ENCODE measurements at regions not wholly inside any gene's neighbourhood (a gene's known extent, or its start where the extent isn't known, plus 50 kb on each side); places are given as distances from the start of the nearest gene placed in this dataset.

DNA sequence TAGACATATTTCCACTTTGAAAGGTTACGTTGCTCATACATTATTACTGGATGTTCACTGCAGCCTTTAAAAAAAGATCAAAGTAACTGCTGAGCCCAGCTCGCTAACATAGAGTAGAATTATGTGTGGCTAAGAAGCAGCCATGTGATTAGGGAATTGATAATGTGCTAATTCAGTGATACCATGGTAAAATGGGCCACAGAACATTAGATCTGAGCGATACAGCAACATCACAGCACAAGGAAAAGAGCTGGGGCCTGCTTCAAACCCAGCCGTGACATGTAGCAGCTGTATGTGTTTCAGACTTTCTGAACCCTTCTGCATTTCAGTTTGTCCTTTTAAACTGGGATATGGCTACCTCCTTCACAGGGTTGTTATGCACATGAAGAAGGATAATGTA is 92.3 kb upstream of the LMNTD1 start:
- no peak overlapping the region for H3K27ac ChIP-seq (ENCODE audit: low read depth, low read length)

GRCh38 chr12:25651931-25652330 is 98.8 kb upstream of the LMNTD1 start:
- CTCF ChIA-PET, result no interaction called here
- TF ChIP-seq, protein P1, sequence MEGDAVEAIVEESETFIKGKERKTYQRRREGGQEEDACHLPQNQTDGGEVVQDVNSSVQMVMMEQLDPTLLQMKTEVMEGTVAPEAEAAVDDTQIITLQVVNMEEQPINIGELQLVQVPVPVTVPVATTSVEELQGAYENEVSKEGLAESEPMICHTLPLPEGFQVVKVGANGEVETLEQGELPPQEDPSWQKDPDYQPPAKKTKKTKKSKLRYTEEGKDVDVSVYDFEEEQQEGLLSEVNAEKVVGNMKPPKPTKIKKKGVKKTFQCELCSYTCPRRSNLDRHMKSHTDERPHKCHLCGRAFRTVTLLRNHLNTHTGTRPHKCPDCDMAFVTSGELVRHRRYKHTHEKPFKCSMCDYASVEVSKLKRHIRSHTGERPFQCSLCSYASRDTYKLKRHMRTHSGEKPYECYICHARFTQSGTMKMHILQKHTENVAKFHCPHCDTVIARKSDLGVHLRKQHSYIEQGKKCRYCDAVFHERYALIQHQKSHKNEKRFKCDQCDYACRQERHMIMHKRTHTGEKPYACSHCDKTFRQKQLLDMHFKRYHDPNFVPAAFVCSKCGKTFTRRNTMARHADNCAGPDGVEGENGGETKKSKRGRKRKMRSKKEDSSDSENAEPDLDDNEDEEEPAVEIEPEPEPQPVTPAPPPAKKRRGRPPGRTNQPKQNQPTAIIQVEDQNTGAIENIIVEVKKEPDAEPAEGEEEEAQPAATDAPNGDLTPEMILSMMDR (IDR thresholded peaks at IDR 0.05; ENCODE audit: low read depth, low read length), result no peak
- POLR2A ChIA-PET, result no interaction called here
- DNase-seq (ENCODE audit: low read depth, low spot score), result no peak
- Histone ChIP-seq H3K4me3 (ENCODE audit: low read depth, low read length) (no peak overlapping the region), H3K27me3 (ENCODE audit: control insufficient read depth, insufficient read depth, low read length) (no peaks in the 10 kb centered on the region), H3K27ac (ENCODE audit: low read depth, low read length) (no peak overlapping the region), H3K9me3 (ENCODE audit: control insufficient read depth, insufficient read depth, low read length) (no peaks in the 10 kb centered on the region)

More for the DNA sequence above, 92.3 kb upstream of the LMNTD1 start:
- TF ChIP-seq, protein P1 (IDR thresholded peaks at IDR 0.05; ENCODE audit: low read depth, low read length), result no peak
- Histone ChIP-seq H3K9me3 (ENCODE audit: control insufficient read depth, insufficient read depth, low read length) (no peaks in the 10 kb centered on the region), H3K27me3 (ENCODE audit: control insufficient read depth, insufficient read depth, low read length) (no peaks in the 10 kb centered on the region), H3K4me3 (ENCODE audit: low read depth, low read length) (no peak overlapping the region)
- ChIA-PET POLR2A (no interaction called here), CTCF (no interaction called here)
- no peak for DNase-seq (ENCODE audit: low read depth, low spot score)

GRCh38 chr12:25652371-25652770 is 99.3 kb upstream of the LMNTD1 start:
- CTCF ChIA-PET, result no interaction called here

GRCh38 chr12:25653487-25654175 is 100.5 kb upstream of the LMNTD1 start:
- Histone ChIP-seq H3K4me3 (ENCODE audit: low read depth, low read length) (no peak overlapping the region), H3K27ac (ENCODE audit: low read depth, low read length) (no peak overlapping the region), H3K9me3 (ENCODE audit: control insufficient read depth, insufficient read depth, low read length) (no peaks in the 10 kb centered on the region), H3K27me3 (ENCODE audit: control insufficient read depth, insufficient read depth, low read length) (no peaks in the 10 kb centered on the region)
- CTCF ChIA-PET, result no interaction called here
- POLR2A ChIA-PET, result interaction anchor here (0.6 kb wide), 1 partner anchor 150 kb away, joined by 3 read pairs; no protein-coding TSS in a partner anchor
- TF ChIP-seq, protein P1 (IDR thresholded peaks at IDR 0.05; ENCODE audit: low read depth, low read length), result no peak
- DNase-seq (ENCODE audit: low read depth, low spot score), result no peak

More at GRCh38 chr12:25652371-25652770, 99.3 kb upstream of the LMNTD1 start:
- Histone ChIP-seq H3K27ac (ENCODE audit: low read depth, low read length) (no peak overlapping the region), H3K4me3 (ENCODE audit: low read depth, low read length) (no peak overlapping the region), H3K9me3 (ENCODE audit: control insufficient read depth, insufficient read depth, low read length) (no peaks in the 10 kb centered on the region), H3K27me3 (ENCODE audit: control insufficient read depth, insufficient read depth, low read length) (no peaks in the 10 kb centered on the region)
- TF ChIP-seq, protein P1 (IDR thresholded peaks at IDR 0.05; ENCODE audit: low read depth, low read length), result no peak
- no peak for DNase-seq (ENCODE audit: low read depth, low spot score)
- POLR2A ChIA-PET, result no interaction called here

DNA sequence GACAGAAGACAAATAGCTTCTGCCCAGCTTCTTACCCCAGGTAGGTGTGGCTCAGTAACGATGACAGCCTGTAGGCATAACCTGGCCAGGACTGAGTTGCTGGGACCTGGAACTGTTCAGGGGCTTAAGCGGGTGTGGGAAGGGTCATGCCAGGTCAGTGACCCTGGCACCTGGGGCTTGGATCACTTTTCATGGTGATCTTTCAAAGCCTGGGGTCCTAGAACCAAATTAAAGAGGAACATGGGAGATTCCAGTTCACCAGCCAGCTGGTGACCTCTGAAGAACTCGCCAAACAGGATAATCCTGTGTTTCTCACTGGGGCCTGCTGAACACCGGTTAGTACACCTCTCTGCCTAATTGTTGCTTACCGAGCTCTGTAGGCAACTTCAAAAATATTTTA is 102.6 kb upstream of the LMNTD1 start:
- no peaks in the 10 kb centered on the region for H3K27me3 ChIP-seq (ENCODE audit: control insufficient read depth, insufficient read depth, low read length)
- DNase-seq (ENCODE audit: low read depth, low spot score), result no peak
- H3K9me3 ChIP-seq (ENCODE audit: control insufficient read depth, insufficient read depth, low read length), result no peaks in the 10 kb centered on the region
- TF ChIP-seq, protein P1 (IDR thresholded peaks at IDR 0.05; ENCODE audit: low read depth, low read length), result no peak
- no peak overlapping the region for H3K4me3 ChIP-seq (ENCODE audit: low read depth, low read length)
- ChIA-PET POLR2A (no interaction called here), CTCF (interaction anchor here (0.5 kb wide), 1 partner anchor 295 kb away, joined by 3 read pairs; no protein-coding TSS in a partner anchor)
- H3K27ac ChIP-seq (ENCODE audit: low read depth, low read length), result no peak overlapping the region

Data from AG04450 (cell line).